Adrenal gland (tissue), 9 donors: ENCODE measurements at regions not wholly inside any gene's neighbourhood (a gene's known extent, or its start where the extent isn't known, plus 50 kb on each side); places are given as distances from the start of the nearest gene placed in this dataset.

Experiments
- DNase-seq, 7 donors: peaks; one replicate each; pipeline ENCODE4 v3.0.0-alpha.2; 2019 to 2020
- H3K27ac ChIP-seq, 5 donors: fragments of 200-600 bp; sonication (generic) in 4 of 5; 1 replicate in 3 of 5; 2 replicates in 2 of 5; pipeline versions ENCODE4 v1.5.1 to v1.8.0; 2016 to 2020; ENCODE audit warnings: mild to moderate bottlenecking in 1 of 5
- H3K27me3 ChIP-seq: fragments of 200-600 bp; 2 replicates; pipeline ENCODE4 v1.8.0; 2021
- H3K36me3 ChIP-seq, 2 donors: fragments of 200-600 bp; replicated peaks in 1 of 2; 1 replicate in 1 of 2; 2 replicates in 1 of 2; pipeline versions ENCODE4 v1.5.1 to v1.8.0; 2018 to 2022
- H3K4me1 ChIP-seq, 2 donors: fragments of 200-600 bp; replicated peaks in 1 of 2; 1 replicate in 1 of 2; 2 replicates in 1 of 2; pipeline versions ENCODE4 v1.5.1 to v1.8.0; 2018 to 2021
- H3K4me3 ChIP-seq, 4 donors: fragments of 200-600 bp; sonication (generic) in 3 of 4; one replicate each; pipeline ENCODE4 v1.5.1; 2016 to 2018
- H3K9me3 ChIP-seq, 3 donors: fragments of 200-600 bp; sonication (generic) in 1 of 3; replicated peaks in 1 of 3; 1 replicate in 2 of 3; 2 replicates in 1 of 3; pipeline versions ENCODE4 v1.5.1 to v1.8.0; 2016 to 2021
- POLR2A ChIP-seq, 2 donors: fragments of 450-650 bp; IDR thresholded peaks; one replicate each; pipeline ENCODE4 v1.6.1; 2017; ENCODE audit warnings: antibody characterized with exemption in 2 of 2, mild to moderate bottlenecking in 2 of 2, moderate library complexity in 1 of 2
- WGBS, 4 donors: extraction: QIAGEN DNeasy Blood & Tissue Kit in 2 of 4; methylation state at CpG; one replicate each; pipeline versions ENCODE4 v1.1.5 to v1.1.7; 2013 to 2017; 5-methylcytosine and 5-hydroxymethylcytosine counted together
- intact Hi-C, 2 donors: fragments of 100-400 bp; cut with DNase I; formaldehyde crosslinking; loops; one replicate each; pipeline versions ENCODE4 v1.14.1 to v1.15.0; 2022 to 2023
- TF ChIP-seq, protein P1 (sequence below), 6 experiments: fragments of 450-650 bp in 4 of 6; fragments of 200-600 bp in 2 of 6; sonication (generic) in 1 of 6; IDR thresholded peaks; 1 replicate in 5 of 6; 2 replicates in 1 of 6; pipeline versions ENCODE4 v1.5.1 to v1.8.0; 2016 to 2021; ENCODE audit warnings: antibody characterized with exemption in 6 of 6, mild to moderate bottlenecking in 2 of 6, moderate library complexity in 1 of 6
- donor health status: healthy with polysubstance abuse.
- donor health status: Bipolar disorder and iron deficiency.
- donor health status: DM: yes; HTN: yes; CAD: no.
- donor health status: DM: no; HTN: no; CAD: no.
- donor health status: DM: no; HTN: no; CAD: no.

DNA sequence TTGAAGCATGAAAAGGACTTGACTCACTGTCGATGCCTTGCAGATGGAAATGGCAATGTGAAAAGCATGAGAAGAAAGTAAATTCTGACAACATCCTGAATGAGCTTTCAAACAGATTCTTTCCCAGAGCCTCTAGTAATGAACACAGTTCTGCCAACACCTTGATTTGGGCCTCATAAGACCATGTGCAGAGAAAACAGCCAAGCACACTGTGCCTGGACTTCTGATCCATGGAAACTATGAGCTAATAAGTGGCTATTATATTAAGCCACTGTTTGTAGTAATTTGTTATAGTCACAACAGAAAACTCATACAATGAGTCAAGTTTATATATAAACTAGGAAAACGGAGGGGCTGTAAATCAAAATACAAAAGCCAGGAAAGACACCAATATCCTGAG lies 477.3 kb downstream of the MBD2 start:
- no peak overlapping the region for H3K27ac ChIP-seq
- TF ChIP-seq, protein P1, sequence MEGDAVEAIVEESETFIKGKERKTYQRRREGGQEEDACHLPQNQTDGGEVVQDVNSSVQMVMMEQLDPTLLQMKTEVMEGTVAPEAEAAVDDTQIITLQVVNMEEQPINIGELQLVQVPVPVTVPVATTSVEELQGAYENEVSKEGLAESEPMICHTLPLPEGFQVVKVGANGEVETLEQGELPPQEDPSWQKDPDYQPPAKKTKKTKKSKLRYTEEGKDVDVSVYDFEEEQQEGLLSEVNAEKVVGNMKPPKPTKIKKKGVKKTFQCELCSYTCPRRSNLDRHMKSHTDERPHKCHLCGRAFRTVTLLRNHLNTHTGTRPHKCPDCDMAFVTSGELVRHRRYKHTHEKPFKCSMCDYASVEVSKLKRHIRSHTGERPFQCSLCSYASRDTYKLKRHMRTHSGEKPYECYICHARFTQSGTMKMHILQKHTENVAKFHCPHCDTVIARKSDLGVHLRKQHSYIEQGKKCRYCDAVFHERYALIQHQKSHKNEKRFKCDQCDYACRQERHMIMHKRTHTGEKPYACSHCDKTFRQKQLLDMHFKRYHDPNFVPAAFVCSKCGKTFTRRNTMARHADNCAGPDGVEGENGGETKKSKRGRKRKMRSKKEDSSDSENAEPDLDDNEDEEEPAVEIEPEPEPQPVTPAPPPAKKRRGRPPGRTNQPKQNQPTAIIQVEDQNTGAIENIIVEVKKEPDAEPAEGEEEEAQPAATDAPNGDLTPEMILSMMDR (IDR thresholded peaks at IDR 0.05): no peak
- TF ChIP-seq POLR2A (IDR thresholded peaks at IDR 0.05): no peak
- intact Hi-C loops: no loop called here
- WGBS, 4 donors: 53 to 66% (median 60%) methylated on average over 2 of the region's 2 CpGs
- H3K27me3 ChIP-seq: no peaks in the 10 kb centered on the region
- no peaks in the 10 kb centered on the region for H3K36me3 ChIP-seq
- DNase-seq: no peak
- H3K9me3 ChIP-seq: no peaks in the 10 kb centered on the region
- H3K4me3 ChIP-seq: no peak overlapping the region
- H3K4me1 ChIP-seq: no peaks in the 10 kb centered on the region

DNA sequence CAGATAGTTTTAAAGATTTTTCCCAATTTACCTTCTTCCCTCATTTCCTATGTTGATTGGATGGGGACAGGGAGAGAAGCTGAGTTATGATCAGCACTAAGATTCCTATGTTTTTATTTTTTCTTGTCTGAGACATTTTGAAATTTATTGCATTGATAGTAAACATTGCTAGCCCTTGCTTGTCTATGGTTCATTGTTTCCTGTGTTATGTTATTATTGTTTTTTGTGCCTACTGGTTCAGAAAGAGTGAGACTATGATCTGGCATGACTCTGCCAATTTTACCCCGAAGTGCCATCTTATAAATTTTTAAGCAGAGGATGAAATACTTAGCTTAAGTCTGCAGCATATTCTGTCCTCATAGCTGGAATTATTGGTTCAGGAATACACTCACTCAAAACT lies 478.5 kb downstream of the MBD2 start:
- Histone ChIP-seq H3K27ac (no peak overlapping the region), H3K27me3 (no peaks in the 10 kb centered on the region), H3K9me3 (no peaks in the 10 kb centered on the region), H3K4me3 (no peak overlapping the region), H3K4me1 (no peaks in the 10 kb centered on the region), H3K36me3 (no peaks in the 10 kb centered on the region)
- DNase-seq: no peak
- no peak for TF ChIP-seq POLR2A (IDR thresholded peaks at IDR 0.05)
- TF ChIP-seq, protein P1 (IDR thresholded peaks at IDR 0.05): no peak
- 0 to 71% (median 37%) methylated on average over 1 of the region's 1 CpG for WGBS, 4 donors
- intact Hi-C loops: no loop called here

DNA sequence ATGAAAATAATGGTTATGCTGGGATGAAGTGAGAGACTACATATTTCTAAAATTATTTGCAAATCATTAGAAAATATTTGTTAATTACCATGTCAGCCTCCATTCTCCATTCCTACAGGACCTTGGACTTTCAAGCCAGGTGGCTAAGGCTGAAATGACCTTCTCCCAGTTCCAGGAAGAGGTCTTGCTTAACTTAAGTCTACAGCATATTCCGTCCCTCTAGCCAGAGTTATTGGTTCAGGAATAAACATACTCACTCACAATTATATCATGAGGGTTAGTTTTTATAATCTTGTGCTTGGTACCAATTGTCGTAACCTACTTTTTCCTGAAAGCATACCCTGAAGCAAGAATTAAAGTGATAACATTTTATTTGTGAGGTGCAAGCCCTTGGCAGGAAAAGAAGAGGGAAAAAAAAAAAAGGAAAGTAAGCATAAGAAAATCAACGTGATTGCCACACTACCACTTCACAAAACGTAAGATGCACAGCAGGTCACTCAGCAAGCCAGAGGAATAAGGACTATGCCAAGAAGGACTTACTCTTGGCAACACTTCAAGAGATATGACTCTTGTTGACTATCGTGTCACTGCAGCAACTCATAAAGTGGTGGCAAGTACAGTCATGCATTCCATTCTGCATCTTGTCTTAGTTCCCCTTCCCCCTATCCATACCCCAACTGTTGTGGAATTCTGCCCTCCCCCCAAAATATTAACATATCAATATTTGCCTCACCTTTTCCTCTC lies 479.1 kb downstream of the MBD2 start:
- Histone ChIP-seq H3K4me3 (no peak overlapping the region), H3K27me3 (no peaks in the 10 kb centered on the region), H3K9me3 (no peaks in the 10 kb centered on the region), H3K4me1 (no peaks in the 10 kb centered on the region), H3K27ac (no peak overlapping the region), H3K36me3 (no peaks in the 10 kb centered on the region)
- intact Hi-C loops: no loop called here
- WGBS, 4 donors: 52 to 62% (median 56%) methylated on average over 5 of the region's 5 CpGs
- DNase-seq: no peak
- TF ChIP-seq, protein P1 (IDR thresholded peaks at IDR 0.05): no peak

DNA sequence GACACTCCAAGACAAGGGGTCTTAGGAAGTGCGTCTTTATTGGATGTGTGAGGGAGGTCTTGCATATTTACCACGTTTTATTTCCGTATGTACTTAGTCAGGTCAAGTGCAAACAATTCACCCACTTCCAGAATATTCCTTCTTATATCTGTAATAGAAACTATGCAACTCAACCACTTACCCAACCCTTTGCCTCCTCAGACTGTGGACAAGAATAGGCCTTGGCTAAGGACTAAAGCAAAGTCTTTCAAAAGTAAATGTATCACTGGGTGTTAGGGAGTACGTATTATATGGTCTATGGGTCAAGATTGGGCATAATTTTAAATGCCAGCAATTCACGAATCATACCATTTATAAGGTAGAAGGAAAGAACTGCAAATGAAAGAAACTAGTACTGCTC lies 484.8 kb downstream of the MBD2 start:
- 51 to 65% (median 57%) methylated on average over 5 of the region's 5 CpGs for WGBS, 4 donors
- Histone ChIP-seq H3K27me3 (no peaks in the 10 kb centered on the region), H3K36me3 (no peaks in the 10 kb centered on the region), H3K4me1 (no peaks in the 10 kb centered on the region), H3K27ac (no peak overlapping the region), H3K4me3 (no peak overlapping the region), H3K9me3 (no peaks in the 10 kb centered on the region)
- TF ChIP-seq, protein P1 (IDR thresholded peaks at IDR 0.05): no peak
- TF ChIP-seq POLR2A (IDR thresholded peaks at IDR 0.05): no peak
- intact Hi-C loops: no loop called here
- DNase-seq: no peak
